ENCODE measurements at regions not wholly inside any gene's neighbourhood (a gene's known extent, or its start where the extent isn't known, plus 50 kb on each side); places are given as distances from the start of the nearest gene placed in this dataset.

- TF ChIP-seq CTCF (conservative IDR thresholded peaks at IDR 0.05; ENCODE audit: low read depth, low read length) = no peak
- TF ChIP-seq EZH2 (IDR thresholded peaks at IDR 0.05; ENCODE audit: low read length, unreplicated experiment) = no peak
Observed at GRCh38 chr9:99322299-99322698, 100.2 kb downstream of the SEC61B start.

Measured in PC-3 (cell line).